ENCODE measurements at regions not wholly inside any gene's neighbourhood (a gene's known extent, or its start where the extent isn't known, plus 50 kb on each side); places are given as distances from the start of the nearest gene placed in this dataset.

DNA sequence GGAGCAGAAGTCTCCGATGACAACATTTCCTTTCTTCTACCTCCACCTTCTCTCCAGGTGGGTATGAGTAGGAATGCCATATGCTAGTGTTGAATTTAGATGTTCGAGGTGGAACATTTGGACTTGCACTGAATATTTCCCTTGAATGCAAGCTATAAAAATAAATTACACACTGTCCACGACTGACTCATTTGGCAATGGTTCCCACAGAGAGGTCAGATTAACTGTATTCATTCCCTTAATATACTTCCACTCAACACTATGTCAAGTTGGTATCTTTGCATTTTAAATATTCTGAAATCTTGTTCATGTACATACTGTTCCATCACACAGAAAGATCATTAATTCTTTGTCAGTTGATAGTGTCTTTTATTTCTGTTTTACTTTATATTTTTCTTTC lies 222.6 kb upstream of the PIK3R1 start:
- Histone ChIP-seq H3K4me2 (no peak overlapping the region), H3K4me1 (no peaks in the 10 kb centered on the region), H3K4me3 (no peak overlapping the region), H3K27ac (no peak overlapping the region), H3K9me3 (no peaks in the 10 kb centered on the region)
- POLR2A ChIA-PET: no interaction called here
- no peak for ATAC-seq
- no peak for FAIRE-seq
- WGBS (ENCODE audit: missing lambda C conversion rate): 9% methylated on average over 3 of the region's 3 CpGs
- no peak for DNase-seq (ENCODE audit: low read depth in 1 of 2, low spot score in 1 of 2)
- no peak for TF ChIP-seq HOXB5 (CRISPR knock-in tag; IDR thresholded peaks at IDR 0.05)
- no peak for TF ChIP-seq RARB (CRISPR knock-in tag; IDR thresholded peaks at IDR 0.05)
- TF ChIP-seq, protein P1, sequence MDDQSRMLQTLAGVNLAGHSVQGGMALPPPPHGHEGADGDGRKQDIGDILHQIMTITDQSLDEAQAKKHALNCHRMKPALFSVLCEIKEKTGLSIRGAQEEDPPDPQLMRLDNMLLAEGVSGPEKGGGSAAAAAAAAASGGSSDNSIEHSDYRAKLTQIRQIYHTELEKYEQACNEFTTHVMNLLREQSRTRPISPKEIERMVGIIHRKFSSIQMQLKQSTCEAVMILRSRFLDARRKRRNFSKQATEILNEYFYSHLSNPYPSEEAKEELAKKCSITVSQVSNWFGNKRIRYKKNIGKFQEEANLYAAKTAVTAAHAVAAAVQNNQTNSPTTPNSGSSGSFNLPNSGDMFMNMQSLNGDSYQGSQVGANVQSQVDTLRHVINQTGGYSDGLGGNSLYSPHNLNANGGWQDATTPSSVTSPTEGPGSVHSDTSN (IDR thresholded peaks at IDR 0.05): no peak
- TF ChIP-seq, protein P2, sequence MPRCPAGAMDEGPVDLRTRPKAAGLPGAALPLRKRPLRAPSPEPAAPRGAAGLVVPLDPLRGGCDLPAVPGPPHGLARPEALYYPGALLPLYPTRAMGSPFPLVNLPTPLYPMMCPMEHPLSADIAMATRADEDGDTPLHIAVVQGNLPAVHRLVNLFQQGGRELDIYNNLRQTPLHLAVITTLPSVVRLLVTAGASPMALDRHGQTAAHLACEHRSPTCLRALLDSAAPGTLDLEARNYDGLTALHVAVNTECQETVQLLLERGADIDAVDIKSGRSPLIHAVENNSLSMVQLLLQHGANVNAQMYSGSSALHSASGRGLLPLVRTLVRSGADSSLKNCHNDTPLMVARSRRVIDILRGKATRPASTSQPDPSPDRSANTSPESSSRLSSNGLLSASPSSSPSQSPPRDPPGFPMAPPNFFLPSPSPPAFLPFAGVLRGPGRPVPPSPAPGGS (IDR thresholded peaks at IDR 0.05): no peak
- TF ChIP-seq HDAC2 (IDR thresholded peaks at IDR 0.05): no peak
- TF ChIP-seq EHMT2 (IDR thresholded peaks at IDR 0.05; ENCODE audit: low read depth): no peak
- TF ChIP-seq ESRRA (IDR thresholded peaks at IDR 0.05; ENCODE audit: borderline replicate concordance, low read length): no peak
- no peak for TF ChIP-seq FOSL2 (IDR thresholded peaks at IDR 0.05)
- TF ChIP-seq FOSL2 (CRISPR knock-in tag; IDR thresholded peaks at IDR 0.05): no peak
- TF ChIP-seq ZNF302 (CRISPR knock-in tag; IDR thresholded peaks at IDR 0.05): no peak
- TF ChIP-seq KDM1A (IDR thresholded peaks at IDR 0.05; ENCODE audit: low read depth): no peak
- TF ChIP-seq, protein P3, sequence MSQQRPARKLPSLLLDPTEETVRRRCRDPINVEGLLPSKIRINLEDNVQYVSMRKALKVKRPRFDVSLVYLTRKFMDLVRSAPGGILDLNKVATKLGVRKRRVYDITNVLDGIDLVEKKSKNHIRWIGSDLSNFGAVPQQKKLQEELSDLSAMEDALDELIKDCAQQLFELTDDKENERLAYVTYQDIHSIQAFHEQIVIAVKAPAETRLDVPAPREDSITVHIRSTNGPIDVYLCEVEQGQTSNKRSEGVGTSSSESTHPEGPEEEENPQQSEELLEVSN (IDR thresholded peaks at IDR 0.05; ENCODE audit: borderline replicate concordance, low read depth): no peak
- no peak for TF ChIP-seq GATA3 (IDR thresholded peaks at IDR 0.05; ENCODE audit: borderline replicate concordance)
- TF ChIP-seq, protein P4, sequence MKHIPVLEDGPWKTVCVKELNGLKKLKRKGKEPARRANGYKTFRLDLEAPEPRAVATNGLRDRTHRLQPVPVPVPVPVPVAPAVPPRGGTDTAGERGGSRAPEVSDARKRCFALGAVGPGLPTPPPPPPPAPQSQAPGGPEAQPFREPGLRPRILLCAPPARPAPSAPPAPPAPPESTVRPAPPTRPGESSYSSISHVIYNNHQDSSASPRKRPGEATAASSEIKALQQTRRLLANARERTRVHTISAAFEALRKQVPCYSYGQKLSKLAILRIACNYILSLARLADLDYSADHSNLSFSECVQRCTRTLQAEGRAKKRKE (CRISPR knock-in tag; IDR thresholded peaks at IDR 0.05; ENCODE audit: low read depth): no peak
- TF ChIP-seq BHLHE40 (IDR thresholded peaks at IDR 0.05; ENCODE audit: low read depth, low read length): no peak
- CTCF ChIA-PET: interaction anchor here (0.7 kb wide), 1 partner anchor 101 kb away, joined by 3 read pairs; no protein-coding TSS in a partner anchor

DNA sequence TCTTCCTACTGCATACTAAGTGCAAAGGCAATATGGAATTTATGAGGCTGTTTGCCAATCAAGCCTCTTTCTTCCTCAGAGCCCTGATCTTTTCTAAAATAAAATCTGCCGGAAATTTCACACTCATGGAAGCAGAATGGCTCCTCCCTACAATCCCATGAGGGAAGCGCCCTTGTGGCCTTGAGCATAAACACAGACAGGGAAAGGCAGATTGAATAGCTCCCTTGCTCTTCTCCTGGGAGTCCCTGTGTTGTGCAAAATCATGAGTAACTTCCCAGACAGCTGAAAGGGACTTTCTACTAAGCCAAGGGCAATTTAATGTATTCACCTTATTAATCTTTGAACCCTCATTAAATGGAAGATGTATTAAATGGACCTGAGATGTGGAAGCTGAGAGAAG lies 226.1 kb upstream of the PIK3R1 start:
- no peaks in the 10 kb centered on the region for H3K4me1 ChIP-seq
- DNase-seq (ENCODE audit: low read depth in 1 of 2, low spot score in 1 of 2): no peak
- no peak for FAIRE-seq
- H3K4me3 ChIP-seq: no peak overlapping the region
- no peak overlapping the region for H3K4me2 ChIP-seq
- 21% methylated on average over 2 of the region's 2 CpGs for WGBS (ENCODE audit: missing lambda C conversion rate)
- H3K9me3 ChIP-seq: no peaks in the 10 kb centered on the region
- H3K27ac ChIP-seq: no peak overlapping the region
- CTCF ChIA-PET: interaction anchor here (0.8 kb wide), 1 partner anchor 9 kb away, joined by 3 read pairs; no protein-coding TSS in a partner anchor
- POLR2A ChIA-PET: no interaction called here
- ATAC-seq: peak in 1 of 2 experiments; percentile 62; a peak in 2 of 6 replicates
- TF ChIP-seq ZSCAN20 (CRISPR knock-in tag; IDR thresholded peaks at IDR 0.05) (no peak), RCOR1 (IDR thresholded peaks at IDR 0.05; ENCODE audit: low read depth, low read length) (no peak), HOXB13 (CRISPR knock-in tag; IDR thresholded peaks at IDR 0.05; ENCODE audit: low read depth) (no peak)

DNA sequence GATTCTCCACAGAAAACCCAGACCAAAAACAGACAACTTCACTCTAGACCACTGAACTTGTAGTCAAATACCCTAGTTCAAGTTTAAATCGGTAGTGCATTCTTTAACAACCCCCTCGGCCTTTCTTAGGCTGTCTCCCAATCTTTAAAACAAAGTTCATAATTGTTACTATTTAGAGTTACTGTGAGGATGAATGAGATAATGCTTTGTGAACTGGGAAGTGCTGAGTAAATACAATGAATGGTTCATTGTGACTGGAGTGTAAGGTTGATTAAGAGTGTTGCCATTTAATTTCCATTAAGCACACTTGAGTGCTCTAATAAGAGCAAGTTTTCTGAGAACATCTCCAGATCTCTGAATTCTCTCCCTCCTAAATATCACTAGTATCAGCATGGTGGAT lies 228.8 kb upstream of the PIK3R1 start:
- no peak for FAIRE-seq
- WGBS (ENCODE audit: missing lambda C conversion rate): 2% methylated on average over 2 of the region's 2 CpGs
- TF ChIP-seq, protein P5, sequence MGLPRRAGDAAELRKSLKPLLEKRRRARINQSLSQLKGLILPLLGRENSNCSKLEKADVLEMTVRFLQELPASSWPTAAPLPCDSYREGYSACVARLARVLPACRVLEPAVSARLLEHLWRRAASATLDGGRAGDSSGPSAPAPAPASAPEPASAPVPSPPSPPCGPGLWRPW (IDR thresholded peaks at IDR 0.05): no peak
- TF ChIP-seq ZC3H11A (IDR thresholded peaks at IDR 0.05): no peak
- TF ChIP-seq NPAS2 (CRISPR knock-in tag; IDR thresholded peaks at IDR 0.05; ENCODE audit: borderline replicate concordance): no peak
- no peak for TF ChIP-seq SMC3 (IDR thresholded peaks at IDR 0.05)
- TF ChIP-seq, protein P1 (IDR thresholded peaks at IDR 0.05): no peak
- TF ChIP-seq ZFP36 (IDR thresholded peaks at IDR 0.05; ENCODE audit: borderline replicate concordance, partially characterized antibody): no peak
- TF ChIP-seq, protein P6, sequence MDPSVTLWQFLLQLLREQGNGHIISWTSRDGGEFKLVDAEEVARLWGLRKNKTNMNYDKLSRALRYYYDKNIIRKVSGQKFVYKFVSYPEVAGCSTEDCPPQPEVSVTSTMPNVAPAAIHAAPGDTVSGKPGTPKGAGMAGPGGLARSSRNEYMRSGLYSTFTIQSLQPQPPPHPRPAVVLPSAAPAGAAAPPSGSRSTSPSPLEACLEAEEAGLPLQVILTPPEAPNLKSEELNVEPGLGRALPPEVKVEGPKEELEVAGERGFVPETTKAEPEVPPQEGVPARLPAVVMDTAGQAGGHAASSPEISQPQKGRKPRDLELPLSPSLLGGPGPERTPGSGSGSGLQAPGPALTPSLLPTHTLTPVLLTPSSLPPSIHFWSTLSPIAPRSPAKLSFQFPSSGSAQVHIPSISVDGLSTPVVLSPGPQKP (IDR thresholded peaks at IDR 0.05; ENCODE audit: low read depth, low read length): no peak
- no peak for TF ChIP-seq CBX2 (IDR thresholded peaks at IDR 0.05; ENCODE audit: borderline replicate concordance, low read depth)
- no peak for TF ChIP-seq NFE2L2 (conservative IDR thresholded peaks at IDR 0.05; ENCODE audit: low read length)
- TF ChIP-seq GATA3 (IDR thresholded peaks at IDR 0.05; ENCODE audit: borderline replicate concordance): no peak
- TF ChIP-seq RFX5 (IDR thresholded peaks at IDR 0.05): no peak
- TF ChIP-seq CHD4 (IDR thresholded peaks at IDR 0.05; ENCODE audit: borderline replicate concordance): no peak
- no peak for TF ChIP-seq TP53 (CRISPR knock-in tag; IDR thresholded peaks at IDR 0.05)
- TF ChIP-seq, protein P7, sequence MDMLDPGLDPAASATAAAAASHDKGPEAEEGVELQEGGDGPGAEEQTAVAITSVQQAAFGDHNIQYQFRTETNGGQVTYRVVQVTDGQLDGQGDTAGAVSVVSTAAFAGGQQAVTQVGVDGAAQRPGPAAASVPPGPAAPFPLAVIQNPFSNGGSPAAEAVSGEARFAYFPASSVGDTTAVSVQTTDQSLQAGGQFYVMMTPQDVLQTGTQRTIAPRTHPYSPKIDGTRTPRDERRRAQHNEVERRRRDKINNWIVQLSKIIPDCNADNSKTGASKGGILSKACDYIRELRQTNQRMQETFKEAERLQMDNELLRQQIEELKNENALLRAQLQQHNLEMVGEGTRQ (IDR thresholded peaks at IDR 0.05): no peak

More for the DNA sequence above, 228.8 kb upstream of the PIK3R1 start:
- Histone ChIP-seq H3K4me1 (no peaks in the 10 kb centered on the region), H3K27ac (no peak overlapping the region), H3K4me2 (no peak overlapping the region), H3K9me3 (no peaks in the 10 kb centered on the region), H3K4me3 (no peak overlapping the region)
- ChIA-PET CTCF (no interaction called here), POLR2A (no interaction called here)
- ATAC-seq: no peak
- no peak for DNase-seq (ENCODE audit: low read depth in 1 of 2, low spot score in 1 of 2)
